SK-N-SH treated with all-trans-retinoic acid at 6 μM for 48 hours (cell line): ENCODE measurements at regions not wholly inside any gene's neighbourhood (a gene's known extent, or its start where the extent isn't known, plus 50 kb on each side); places are given as distances from the start of the nearest gene placed in this dataset.

Source experiments
- ATAC-seq: fragments of 200-7000 bp; cut with Tn5 transposase; 3 replicates; pipeline ENCODE4 v1.9.1; 2020; ENCODE audit warnings: mild to moderate bottlenecking, moderate library complexity
- ARNTL ChIP-seq: fragments of 450-650 bp; formaldehyde crosslinking; IDR thresholded peaks from 2 replicates; pipeline ENCODE4 v1.5.0; 2020; ENCODE audit warnings: low read depth, mild to moderate bottlenecking, moderate library complexity, borderline replicate concordance
- BACH2 ChIP-seq: fragments of 250-450 bp; sonication (Bioruptor Pico); IDR thresholded peaks from 2 replicates; pipeline ENCODE4 v1.9.0; 2021; ENCODE audit warnings: mild to moderate bottlenecking, borderline replicate concordance
- CREB5 ChIP-seq: fragments of 250-450 bp; sonication (Bioruptor Pico); IDR thresholded peaks from 2 replicates; pipeline ENCODE4 v1.5.1; 2020; ENCODE audit warnings: low read depth, mild to moderate bottlenecking, moderate library complexity
- CSDC2 ChIP-seq: fragments of 250-450 bp; sonication (Bioruptor Pico); IDR thresholded peaks from 2 replicates; pipeline ENCODE4 v1.5.0; 2020; ENCODE audit warnings: mild to moderate bottlenecking, moderate library complexity
- CSRNP3 ChIP-seq: fragments of 250-450 bp; sonication (Bioruptor Pico); IDR thresholded peaks from 2 replicates; pipeline ENCODE4 v1.5.1; 2021; ENCODE audit warnings: mild to moderate bottlenecking, moderate library complexity
- GLIS3 ChIP-seq: fragments of 250-450 bp; sonication (Bioruptor Pico); IDR thresholded peaks from 2 replicates; pipeline ENCODE4 v1.5.0; 2020; ENCODE audit warnings: mild to moderate bottlenecking, moderate library complexity
- ISL1 ChIP-seq: fragments of 250-450 bp; sonication (Bioruptor Pico); IDR thresholded peaks from 2 replicates; pipeline ENCODE4 v2.1.2; 2022; ENCODE audit warnings: mild to moderate bottlenecking, moderate library complexity
- OSR1 ChIP-seq: fragments of 250-450 bp; sonication (Bioruptor Pico); IDR thresholded peaks from 2 replicates; pipeline ENCODE4 v1.8.0; 2022; ENCODE audit warnings: moderate library complexity, mild to moderate bottlenecking, inconsistent platforms
- PATZ1 ChIP-seq: fragments of 250-450 bp; sonication (Bioruptor Pico); IDR thresholded peaks from 2 replicates; pipeline ENCODE4 v1.8.0; 2020; ENCODE audit warnings: mild to moderate bottlenecking, moderate library complexity, borderline replicate concordance
- RARB ChIP-seq: fragments of 250-450 bp; sonication (Bioruptor Pico); IDR thresholded peaks from 2 replicates; pipeline ENCODE4 v1.8.0; 2021; ENCODE audit warnings: mild to moderate bottlenecking, moderate library complexity
- TCF4 ChIP-seq: fragments of 250-450 bp; sonication (Bioruptor Pico); IDR thresholded peaks from 2 replicates; pipeline ENCODE4 v1.8.0; 2021; ENCODE audit warnings: mild to moderate bottlenecking, moderate library complexity, borderline replicate concordance
- TOX ChIP-seq: fragments of 250-450 bp; sonication (Bioruptor Pico); IDR thresholded peaks from 2 replicates; pipeline ENCODE4 v1.8.0; 2021; ENCODE audit warnings: mild to moderate bottlenecking, moderate library complexity, borderline replicate concordance
- TSHZ2 ChIP-seq: fragments of 250-450 bp; sonication (Bioruptor Pico); IDR thresholded peaks from 2 replicates; pipeline ENCODE4 v1.5.0; 2020; ENCODE audit warnings: mild to moderate bottlenecking, moderate library complexity
- ZC3H10 ChIP-seq: fragments of 250-450 bp; sonication (Bioruptor Pico); IDR thresholded peaks from 2 replicates; pipeline ENCODE4 v1.5.1; 2021; ENCODE audit warnings: mild to moderate bottlenecking, moderate library complexity
- ZFP3 ChIP-seq: fragments of 250-450 bp; sonication (Bioruptor Pico); IDR thresholded peaks from 2 replicates; pipeline ENCODE4 v1.5.0; 2020; ENCODE audit warnings: mild to moderate bottlenecking, moderate library complexity
- ZFP30 ChIP-seq: fragments of 450-650 bp; formaldehyde crosslinking; IDR thresholded peaks from 2 replicates; pipeline ENCODE4 v1.5.0; 2022; ENCODE audit warnings: mild to moderate bottlenecking, moderate library complexity
- ZNF565 ChIP-seq: fragments of 450-650 bp; formaldehyde crosslinking; conservative IDR thresholded peaks from 2 replicates; pipeline ENCODE4 v1.5.0; 2020; ENCODE audit warnings: low read depth, mild to moderate bottlenecking, moderate library complexity
- ZNF70 ChIP-seq: fragments of 450-650 bp; formaldehyde crosslinking; IDR thresholded peaks from 2 replicates; pipeline ENCODE4 v1.5.0; 2020; ENCODE audit warnings: mild to moderate bottlenecking, moderate library complexity
- ZNF8 ChIP-seq: fragments of 450-650 bp; formaldehyde crosslinking; IDR thresholded peaks from 2 replicates; pipeline ENCODE4 v1.5.0; 2020; ENCODE audit warnings: mild to moderate bottlenecking, moderate library complexity

- no peak for TF ChIP-seq ZNF70 (CRISPR knock-in tag)
- TF ChIP-seq TOX (CRISPR knock-in tag): no peak
- TF ChIP-seq ISL1 (CRISPR knock-in tag): no peak
- TF ChIP-seq ZNF8 (CRISPR knock-in tag): no peak
- no peak for TF ChIP-seq BACH2 (CRISPR knock-in tag)
- no peak for ATAC-seq
Observed at GRCh38 chr1:177573901-177574300, 396.0 kb downstream of the SEC16B start.

- no peak for ATAC-seq
- no peak for TF ChIP-seq TSHZ2 (CRISPR knock-in tag)
Observed at GRCh38 chr1:177571485-177572076, 398.3 kb downstream of the SEC16B start.

- TF ChIP-seq TOX (CRISPR knock-in tag) (no peak), ZC3H10 (CRISPR knock-in tag) (no peak), ZFP3 (CRISPR knock-in tag) (no peak), OSR1 (no peak), CREB5 (no peak), TCF4 (CRISPR knock-in tag) (no peak), TSHZ2 (CRISPR knock-in tag) (no peak), PATZ1 (CRISPR knock-in tag) (no peak), ISL1 (CRISPR knock-in tag) (no peak), RARB (no peak), ARNTL (CRISPR knock-in tag) (no peak), CSRNP3 (no peak), GLIS3 (no peak), CSDC2 (CRISPR knock-in tag) (no peak), ZFP30 (CRISPR knock-in tag) (no peak), ZNF565 (CRISPR knock-in tag) (no peak), ZNF70 (CRISPR knock-in tag) (no peak), BACH2 (CRISPR knock-in tag) (no peak)
- no peak for ATAC-seq
Observed at GRCh38 chr1:177571076-177571475, 398.8 kb downstream of the SEC16B start.
